ENCODE measurements at regions not wholly inside any gene's neighbourhood (a gene's known extent, or its start where the extent isn't known, plus 50 kb on each side); places are given as distances from the start of the nearest gene placed in this dataset.

- TF ChIP-seq EZH2phosphoT487 (conservative IDR thresholded peaks at IDR 0.05; ENCODE audit: low read length) = no peak
- TF ChIP-seq, protein P1, sequence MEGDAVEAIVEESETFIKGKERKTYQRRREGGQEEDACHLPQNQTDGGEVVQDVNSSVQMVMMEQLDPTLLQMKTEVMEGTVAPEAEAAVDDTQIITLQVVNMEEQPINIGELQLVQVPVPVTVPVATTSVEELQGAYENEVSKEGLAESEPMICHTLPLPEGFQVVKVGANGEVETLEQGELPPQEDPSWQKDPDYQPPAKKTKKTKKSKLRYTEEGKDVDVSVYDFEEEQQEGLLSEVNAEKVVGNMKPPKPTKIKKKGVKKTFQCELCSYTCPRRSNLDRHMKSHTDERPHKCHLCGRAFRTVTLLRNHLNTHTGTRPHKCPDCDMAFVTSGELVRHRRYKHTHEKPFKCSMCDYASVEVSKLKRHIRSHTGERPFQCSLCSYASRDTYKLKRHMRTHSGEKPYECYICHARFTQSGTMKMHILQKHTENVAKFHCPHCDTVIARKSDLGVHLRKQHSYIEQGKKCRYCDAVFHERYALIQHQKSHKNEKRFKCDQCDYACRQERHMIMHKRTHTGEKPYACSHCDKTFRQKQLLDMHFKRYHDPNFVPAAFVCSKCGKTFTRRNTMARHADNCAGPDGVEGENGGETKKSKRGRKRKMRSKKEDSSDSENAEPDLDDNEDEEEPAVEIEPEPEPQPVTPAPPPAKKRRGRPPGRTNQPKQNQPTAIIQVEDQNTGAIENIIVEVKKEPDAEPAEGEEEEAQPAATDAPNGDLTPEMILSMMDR (IDR thresholded peaks at IDR 0.05; ENCODE audit: insufficient read depth, low read length, poor library complexity, severe bottlenecking) = no peak
- no peak overlapping the region for H2AFZ ChIP-seq (ENCODE audit: low read depth, low read length, severe bottlenecking)
- no peak overlapping the region for H3K27ac ChIP-seq (ENCODE audit: low read depth, low read length)
- H3K79me2 ChIP-seq (ENCODE audit: insufficient read depth, low read length) = no peaks in the 10 kb centered on the region
- H3K4me2 ChIP-seq (ENCODE audit: low read depth, low read length, poor library complexity, severe bottlenecking) = no peak overlapping the region
- no peaks in the 10 kb centered on the region for H3K27me3 ChIP-seq (ENCODE audit: low read length)
- H3K36me3 ChIP-seq (ENCODE audit: low read length) = no peaks in the 10 kb centered on the region
- no peaks in the 10 kb centered on the region for H3K9me2 ChIP-seq (replicated peaks; ENCODE audit: insufficient read depth, low read length)
- no peaks in the 10 kb centered on the region for H3F3A ChIP-seq (ENCODE audit: insufficient read depth)
- H3K4me3 ChIP-seq (ENCODE audit: insufficient read depth, low read length, poor library complexity, severe bottlenecking) = no peak overlapping the region
- no peaks in the 10 kb centered on the region for H3K9me3 ChIP-seq (ENCODE audit: insufficient read depth, low read length)
- H3K9ac ChIP-seq (ENCODE audit: low read length) = no peak overlapping the region
- no peaks in the 10 kb centered on the region for H4K20me1 ChIP-seq (ENCODE audit: low read depth, low read length)
Observed at GRCh38 chr4:20456407-20456806, 204.7 kb downstream of the SLIT2 start.

GRCh38 chr4:20462426-20463175 lies 210.9 kb downstream of the SLIT2 start:
- no peaks in the 10 kb centered on the region for H4K20me1 ChIP-seq (ENCODE audit: low read depth, low read length)
- H3K9me3 ChIP-seq (ENCODE audit: insufficient read depth, low read length) = no peaks in the 10 kb centered on the region
- no peaks in the 10 kb centered on the region for H3K27me3 ChIP-seq (ENCODE audit: low read length)
- H3F3A ChIP-seq (ENCODE audit: insufficient read depth) = no peaks in the 10 kb centered on the region
- no peak overlapping the region for H3K9ac ChIP-seq (ENCODE audit: low read length)
- H3K36me3 ChIP-seq (ENCODE audit: low read length) = no peaks in the 10 kb centered on the region
- TF ChIP-seq EZH2phosphoT487 (conservative IDR thresholded peaks at IDR 0.05; ENCODE audit: low read length) = no peak
- TF ChIP-seq, protein P1 (IDR thresholded peaks at IDR 0.05; ENCODE audit: insufficient read depth, low read length, poor library complexity, severe bottlenecking) = no peak
- H3K4me2 ChIP-seq (ENCODE audit: low read depth, low read length, poor library complexity, severe bottlenecking) = no peak overlapping the region
- no peak overlapping the region for H3K27ac ChIP-seq (ENCODE audit: low read depth, low read length)
- no peak overlapping the region for H2AFZ ChIP-seq (ENCODE audit: low read depth, low read length, severe bottlenecking)
- no peaks in the 10 kb centered on the region for H3K9me2 ChIP-seq (replicated peaks; ENCODE audit: insufficient read depth, low read length)
- H3K79me2 ChIP-seq (ENCODE audit: insufficient read depth, low read length) = no peaks in the 10 kb centered on the region
- no peak overlapping the region for H3K4me3 ChIP-seq (ENCODE audit: insufficient read depth, low read length, poor library complexity, severe bottlenecking)

- no peak overlapping the region for H2AFZ ChIP-seq (ENCODE audit: low read depth, low read length, severe bottlenecking)
- H4K20me1 ChIP-seq (ENCODE audit: low read depth, low read length) = no peaks in the 10 kb centered on the region
- no peak overlapping the region for H3K4me3 ChIP-seq (ENCODE audit: insufficient read depth, low read length, poor library complexity, severe bottlenecking)
- no peak overlapping the region for H3K4me2 ChIP-seq (ENCODE audit: low read depth, low read length, poor library complexity, severe bottlenecking)
- no peak for TF ChIP-seq EZH2phosphoT487 (conservative IDR thresholded peaks at IDR 0.05; ENCODE audit: low read length)
- TF ChIP-seq, protein P1 (IDR thresholded peaks at IDR 0.05; ENCODE audit: insufficient read depth, low read length, poor library complexity, severe bottlenecking) = no peak
- no peaks in the 10 kb centered on the region for H3K36me3 ChIP-seq (ENCODE audit: low read length)
- H3K9me3 ChIP-seq (ENCODE audit: insufficient read depth, low read length) = no peaks in the 10 kb centered on the region
- no peak overlapping the region for H3K9ac ChIP-seq (ENCODE audit: low read length)
- no peaks in the 10 kb centered on the region for H3F3A ChIP-seq (ENCODE audit: insufficient read depth)
- no peaks in the 10 kb centered on the region for H3K9me2 ChIP-seq (replicated peaks; ENCODE audit: insufficient read depth, low read length)
- H3K27me3 ChIP-seq (ENCODE audit: low read length) = no peaks in the 10 kb centered on the region
- H3K79me2 ChIP-seq (ENCODE audit: insufficient read depth, low read length) = no peaks in the 10 kb centered on the region
- no peak overlapping the region for H3K27ac ChIP-seq (ENCODE audit: low read depth, low read length)
Observed at GRCh38 chr4:20463176-20463430, 211.4 kb downstream of the SLIT2 start.
